IPS DF 19.7 (cell line): ENCODE measurements at regions not wholly inside any gene's neighbourhood (a gene's known extent, or its start where the extent isn't known, plus 50 kb on each side); places are given as distances from the start of the nearest gene placed in this dataset.

ENCODE experiments used
- DNase-seq: peaks from one replicate; pipeline ENCODE4 v3.0.0-alpha.2; 2013; ENCODE audit warnings: low read depth, low spot score

DNA sequence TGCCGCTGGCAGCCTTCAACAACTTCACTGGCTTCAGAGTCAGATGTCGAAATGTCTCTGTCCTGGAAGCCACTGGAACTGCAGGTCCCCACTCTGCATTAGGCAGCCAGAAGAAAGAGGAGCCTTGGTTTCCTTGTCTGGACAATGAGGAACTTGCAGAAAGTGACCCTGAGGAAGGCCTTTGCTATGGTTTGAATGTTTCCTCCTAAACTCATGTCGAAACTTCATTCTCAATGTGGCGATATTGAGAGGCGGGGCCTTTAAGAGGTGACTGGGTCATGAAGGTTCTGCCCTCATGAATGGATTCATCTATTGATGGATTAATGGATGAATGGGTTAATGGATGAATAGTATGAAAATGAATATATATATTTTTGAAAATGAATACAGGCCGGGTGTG is 61.6 kb upstream of the GPR26 start:
- DNase-seq = no peak

DNA sequence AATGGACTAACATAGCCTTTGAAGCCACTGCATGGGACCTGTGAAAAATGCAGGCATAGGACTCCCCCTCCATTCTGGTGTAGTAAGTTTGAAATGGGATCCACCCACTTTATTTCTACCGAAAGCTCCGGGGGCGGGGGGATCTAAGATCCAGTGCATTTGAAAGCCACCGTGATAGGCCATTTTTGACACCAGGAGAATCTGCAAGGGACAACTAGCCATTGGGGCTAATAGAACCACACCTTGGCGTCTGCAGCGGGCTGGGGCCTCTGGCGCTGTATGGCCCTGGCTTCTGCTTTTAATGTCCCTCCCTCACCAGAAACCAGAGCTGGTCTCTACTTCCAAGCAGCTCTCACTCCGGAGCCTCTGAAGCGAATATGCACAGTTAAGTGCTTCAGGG is 60.1 kb upstream of the GPR26 start:
- DNase-seq = no peak

DNA sequence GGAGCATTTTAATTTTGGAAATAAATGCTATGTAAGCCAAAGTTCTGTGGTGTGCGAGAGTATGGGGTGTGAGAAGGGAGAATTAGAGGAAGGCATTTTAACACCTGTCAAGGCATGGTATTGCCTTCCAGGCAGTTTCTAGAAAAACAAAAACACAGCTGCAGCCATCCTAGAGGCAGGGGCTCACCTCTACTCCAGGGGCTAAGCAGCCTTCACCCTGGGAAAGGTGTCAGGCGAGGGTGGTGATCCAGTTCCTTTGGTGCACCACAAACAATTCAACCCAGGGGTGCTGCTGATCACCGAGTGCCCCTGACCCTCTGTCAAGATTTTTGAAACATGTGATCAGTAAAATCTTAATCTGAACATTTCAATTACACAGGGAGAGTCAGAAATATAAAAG is 59.2 kb upstream of the GPR26 start:
- no peak for DNase-seq

DNA sequence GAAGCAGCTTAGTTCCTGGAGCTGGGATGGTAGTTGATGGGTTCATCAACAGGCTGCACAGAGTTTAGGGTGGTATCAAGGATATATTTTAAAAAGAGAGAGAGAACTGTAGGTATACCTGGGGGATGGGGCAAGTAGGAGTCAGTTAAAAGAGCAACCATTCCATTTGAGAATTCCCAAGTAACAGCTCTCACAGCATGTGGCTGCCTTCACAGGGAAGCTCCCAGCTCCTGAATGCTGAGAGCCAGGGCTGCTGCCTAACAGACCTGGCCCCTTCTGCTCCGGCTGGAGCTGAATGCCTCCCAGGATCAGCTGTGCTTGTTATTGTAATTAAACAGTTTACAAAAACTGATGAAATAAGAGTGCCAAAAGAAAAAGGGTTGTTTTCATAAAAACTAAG is 58.8 kb upstream of the GPR26 start:
- DNase-seq = peak; percentile 78

DNA sequence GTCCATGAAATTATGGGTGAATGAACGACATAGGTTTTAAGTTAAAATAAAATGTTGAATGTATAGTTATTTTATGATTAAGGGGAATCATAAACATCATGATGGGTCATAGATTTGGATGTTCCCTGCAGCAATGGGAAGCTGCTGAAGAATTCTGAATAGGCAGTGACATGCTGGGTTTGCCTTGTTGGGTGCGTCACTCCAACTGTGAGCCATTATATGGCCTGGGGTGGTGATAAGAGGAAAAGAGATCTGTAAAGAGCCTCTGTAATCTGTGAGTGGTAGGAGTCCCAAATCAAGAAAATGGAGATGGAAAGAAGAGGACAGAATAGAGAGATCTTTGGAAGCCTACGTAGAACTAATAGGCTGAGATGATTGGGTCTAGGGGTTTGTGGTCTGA is 58.1 kb upstream of the GPR26 start:
- no peak for DNase-seq

DNA sequence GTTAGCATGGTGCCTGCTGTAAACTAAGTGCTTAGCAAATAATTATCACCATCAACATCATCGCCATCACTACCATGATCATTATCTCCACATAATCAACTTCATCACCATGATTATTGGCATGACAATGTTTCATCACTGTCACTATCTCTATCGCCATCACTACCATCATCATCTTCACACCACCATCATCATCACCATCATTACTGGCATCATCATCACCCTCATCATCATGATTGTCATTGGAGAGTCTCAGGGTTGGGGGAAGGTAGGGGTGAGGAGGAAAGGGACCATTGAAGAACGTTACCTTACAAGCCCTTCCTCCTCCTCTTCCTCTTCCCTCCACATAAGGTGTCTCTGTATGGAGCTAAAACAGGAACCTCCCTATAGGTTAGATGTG is 54.9 kb upstream of the GPR26 start:
- no peak for DNase-seq

DNA sequence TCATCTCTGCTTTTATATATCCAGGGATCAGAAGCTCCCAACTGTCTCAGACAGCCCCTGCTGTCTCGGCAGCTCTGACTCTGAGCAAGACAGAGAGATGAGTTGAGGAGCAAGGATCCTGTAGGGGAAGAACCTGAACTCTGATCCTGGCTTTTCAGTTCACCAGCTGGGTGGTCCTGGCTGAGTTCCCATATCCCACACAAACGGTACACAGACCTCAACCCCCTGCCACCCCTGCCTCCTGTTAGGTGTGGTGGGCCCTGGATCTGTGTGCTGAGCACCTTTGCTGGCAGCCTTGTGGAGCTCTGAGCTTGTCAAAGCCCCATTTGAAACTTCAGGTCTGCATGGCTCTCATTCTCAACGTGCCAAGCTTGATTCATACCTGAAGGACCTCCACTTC is 54.3 kb upstream of the GPR26 start:
- no peak for DNase-seq

DNA sequence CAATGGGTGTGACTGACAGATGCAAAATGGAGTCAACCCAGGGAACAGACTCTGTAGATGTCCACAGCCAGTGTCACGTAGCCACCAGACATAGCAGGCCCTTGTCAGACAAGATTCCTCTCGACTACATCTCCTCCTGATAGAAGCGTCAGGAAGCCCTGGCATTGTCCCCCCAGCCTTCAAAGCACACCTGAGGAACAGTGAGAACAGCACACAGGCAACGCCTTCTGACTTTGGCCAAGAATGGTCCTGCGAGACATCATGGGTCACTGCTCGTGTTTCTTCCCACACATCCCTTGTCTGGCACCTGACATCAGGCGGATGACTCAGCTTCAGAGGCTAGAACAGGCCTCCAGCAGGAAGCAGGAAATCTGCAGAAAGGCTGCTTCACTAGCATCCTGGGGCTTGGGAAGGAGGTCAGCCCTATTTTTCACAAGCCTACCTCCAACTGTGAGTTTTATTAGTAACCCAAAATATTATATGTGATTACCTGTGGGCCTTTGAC is 52.8 kb upstream of the GPR26 start:
- no peak for DNase-seq

DNA sequence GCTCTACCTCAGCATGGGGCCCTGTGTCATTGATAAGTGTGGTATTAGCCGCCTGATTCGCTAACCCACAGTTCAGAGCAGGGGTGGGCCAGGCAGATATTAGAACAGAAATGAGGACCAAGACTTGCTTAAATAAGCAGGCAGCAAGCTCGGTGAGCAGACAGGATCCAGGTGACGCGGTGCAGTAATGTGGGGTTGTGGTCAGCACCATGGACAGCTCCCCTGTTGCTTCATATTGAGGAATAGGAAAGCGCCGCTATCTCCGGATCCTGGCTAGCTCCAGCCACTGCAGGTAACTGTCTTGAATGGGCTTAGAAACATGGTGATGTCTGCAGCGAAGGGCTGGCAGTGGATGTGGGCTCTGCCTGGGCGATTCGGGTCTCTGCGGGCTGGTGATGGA is 51.3 kb upstream of the GPR26 start:
- peak; percentile 77 for DNase-seq
